Activated naive CD4-positive, alpha-beta T cell (primary cell): ENCODE measurements at regions not wholly inside any gene's neighbourhood (a gene's known extent, or its start where the extent isn't known, plus 50 kb on each side); places are given as distances from the start of the nearest gene placed in this dataset.
A peak's percentile ranks its signal among the peaks of the same experiment; 100 is the strongest.

Source experiments
- DNase-seq, 4 experiments: peaks; one replicate each; lab custom pipeline; 2025; lab: John Stamatoyannopoulos, UW

DNA sequence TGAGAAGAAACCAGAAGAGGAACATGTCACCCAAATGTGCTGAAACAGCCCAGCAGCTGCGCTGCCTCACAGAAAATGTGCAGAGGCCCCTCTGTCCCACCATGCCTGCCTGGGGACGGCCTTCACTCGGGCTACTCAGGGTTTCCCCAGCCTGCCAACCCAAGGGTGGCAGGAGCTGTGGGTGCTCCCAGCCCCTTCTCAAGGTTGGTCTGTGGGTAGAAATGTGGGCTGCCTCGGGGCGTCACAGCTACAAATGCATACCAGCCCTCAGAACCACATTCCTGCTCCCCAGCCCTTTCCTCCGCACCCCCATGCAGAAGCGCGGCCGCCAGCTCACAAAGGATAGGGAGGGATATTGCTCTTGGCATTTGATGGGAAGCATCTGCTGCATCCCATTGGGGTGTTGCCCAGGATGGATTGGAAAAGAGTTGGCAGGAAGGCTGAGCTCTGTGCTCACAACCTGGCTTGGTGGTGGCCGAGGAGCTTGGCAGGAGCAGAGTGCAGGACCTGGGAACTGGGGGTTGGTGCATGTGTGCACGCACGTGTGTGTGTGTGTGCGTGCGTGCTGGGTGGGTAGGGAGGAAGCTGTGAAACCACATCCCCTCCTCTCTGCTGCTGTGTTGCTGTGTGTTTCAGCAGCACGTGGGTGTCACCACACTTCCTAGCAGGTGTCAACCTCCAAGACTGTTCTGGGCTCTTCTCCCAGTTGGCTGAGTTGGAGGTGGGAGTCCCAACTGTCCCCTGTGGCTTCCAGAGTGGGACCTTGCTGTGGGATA, 304.4 kb downstream of the SEC14L1 start:
- peak in 3 of 4 experiments; percentile 34 to 74 (median 65) for DNase-seq

- DNase-seq, result peak in 2 of 4 experiments; percentile 46 to 47
Measured at GRCh38 chr17:77445760-77446532, 305.2 kb downstream of the SEC14L1 start.

GRCh38 chr17:77446940-77447634, 306.3 kb downstream of the SEC14L1 start:
- DNase-seq, result no peak

DNA sequence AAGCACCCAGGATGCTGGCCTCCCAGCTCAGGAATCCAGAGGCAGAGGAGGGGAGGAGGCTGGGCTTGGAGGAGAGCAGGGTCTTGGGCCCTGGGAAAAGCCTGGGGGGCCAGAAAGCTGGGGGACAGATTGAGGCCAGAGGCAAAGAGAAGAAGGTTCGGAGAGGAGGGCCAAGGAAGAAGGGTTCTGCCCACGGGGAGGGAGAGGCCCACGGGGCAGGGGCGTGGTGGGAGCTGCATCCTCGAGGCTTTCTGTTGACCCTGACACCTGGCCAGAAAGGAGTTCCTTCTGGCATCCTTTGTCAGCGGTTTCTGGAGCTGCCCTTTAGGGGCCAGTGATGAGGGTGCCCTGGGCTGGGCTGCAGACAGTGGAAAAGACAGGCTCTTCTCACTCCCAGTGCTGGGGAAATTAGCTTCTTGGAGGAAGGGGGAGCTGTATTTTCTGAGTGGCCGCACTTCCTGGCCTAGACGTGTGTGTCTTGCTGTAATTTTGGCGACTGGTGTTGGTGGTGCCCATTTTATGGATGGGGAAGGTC, 308.7 kb downstream of the SEC14L1 start:
- DNase-seq, result no peak

- peak in 1 of 4 experiments; percentile 36 for DNase-seq
Measured at GRCh38 chr17:77449908-77450741, 309.4 kb downstream of the SEC14L1 start.

DNA sequence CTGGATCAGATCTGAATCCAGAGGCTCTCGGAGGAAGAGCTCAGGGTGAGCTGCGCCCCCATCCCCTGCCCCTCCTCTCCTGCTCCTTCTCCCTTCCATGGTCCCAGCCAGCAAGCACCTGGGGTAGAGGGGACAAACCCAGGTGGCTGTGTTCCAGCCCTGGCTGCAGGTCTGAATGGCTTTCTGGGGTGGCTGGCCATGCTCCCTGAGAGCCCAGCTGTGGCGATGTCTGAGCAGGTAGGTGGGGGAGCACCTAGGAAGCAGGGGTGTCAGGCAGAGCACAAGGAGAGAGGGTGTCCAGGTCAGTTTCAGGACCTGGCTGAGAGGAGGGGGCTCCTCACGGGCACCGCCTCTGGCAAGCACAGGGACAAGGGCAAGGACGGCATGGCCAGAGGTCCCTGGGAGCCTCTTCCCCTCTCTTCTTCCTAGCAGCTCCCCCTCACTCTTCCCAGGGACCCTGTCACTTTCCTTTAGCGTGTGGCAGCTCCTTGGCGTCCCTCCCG, 310.0 kb downstream of the SEC14L1 start:
- no peak for DNase-seq

GRCh38 chr17:77451245-77451893, 310.6 kb downstream of the SEC14L1 start:
- DNase-seq, result peak in 3 of 4 experiments; percentile 36 to 61 (median 45)

GRCh38 chr17:77451894-77452852, 311.4 kb downstream of the SEC14L1 start:
- no peak for DNase-seq

- DNase-seq, result peak in 2 of 4 experiments; percentile 29 to 52
Measured at GRCh38 chr17:77453613-77454241, 313.0 kb downstream of the SEC14L1 start.

- DNase-seq, result no peak
Measured at GRCh38 chr17:77454242-77455095, 313.7 kb downstream of the SEC14L1 start.

GRCh38 chr17:77455111-77455890, 314.5 kb downstream of the SEC14L1 start:
- no peak for DNase-seq

- no peak for DNase-seq
Measured at GRCh38 chr17:77455891-77456260, 315.1 kb downstream of the SEC14L1 start.

- no peak for DNase-seq
Measured at GRCh38 chr17:77456271-77456950, 315.6 kb downstream of the SEC14L1 start.

- DNase-seq, result peak in 1 of 4 experiments; percentile 28
Measured at GRCh38 chr17:77456951-77457548, 316.3 kb downstream of the SEC14L1 start.

DNA sequence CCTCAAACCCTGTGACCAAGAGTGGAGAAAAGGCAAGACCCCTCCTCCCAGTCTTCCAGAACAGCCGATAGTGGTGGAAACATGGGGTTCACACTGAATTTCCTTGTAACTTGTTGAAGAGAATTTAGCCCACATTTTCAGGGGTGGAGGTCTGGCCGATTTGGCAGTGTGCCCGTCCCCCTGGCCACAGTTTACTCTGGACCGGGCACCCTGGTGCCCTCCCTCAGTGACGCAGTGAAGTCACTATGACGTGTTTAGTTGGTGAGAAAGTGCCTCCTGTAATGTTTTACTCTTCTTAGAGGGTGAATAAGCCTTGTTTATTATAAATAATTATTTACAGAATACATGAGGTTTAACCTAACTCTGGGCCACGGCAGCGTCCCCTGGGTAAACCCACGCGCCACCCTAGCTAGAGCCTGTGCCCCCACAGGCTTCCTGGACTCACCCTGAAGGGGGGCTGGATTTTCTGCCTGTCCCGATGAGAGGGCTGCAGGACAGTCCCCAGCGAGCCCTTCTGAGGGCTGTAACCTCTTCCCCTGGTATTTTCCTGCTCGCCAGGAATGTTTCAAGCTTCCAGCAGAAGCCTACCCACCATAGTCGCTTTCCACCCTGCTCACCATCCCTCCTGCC, 316.9 kb downstream of the SEC14L1 start:
- no peak for DNase-seq
